Neural progenitor cell (in vitro differentiated cells): ENCODE measurements at regions not wholly inside any gene's neighbourhood (a gene's known extent, or its start where the extent isn't known, plus 50 kb on each side); places are given as distances from the start of the nearest gene placed in this dataset.

Experiments used
- DNase-seq: peaks from one replicate; pipeline ENCODE4 v3.0.0-alpha.2; 2016; ENCODE audit warnings: low spot score
- H2AFZ ChIP-seq: fragments of 200-600 bp; sonication (generic); replicated peaks from 2 replicates; pipeline ENCODE4 v1.6.1; 2016; ENCODE audit warnings: antibody characterized with exemption
- H3F3A ChIP-seq: fragments of 200-600 bp; sonication (generic); 2 replicates; pipeline ENCODE4 v1.6.1; 2016; ENCODE audit warnings: antibody characterized with exemption, low read depth
- H3K27ac ChIP-seq: fragments of 200-600 bp; sonication (generic); 2 replicates; pipeline ENCODE4 v1.5.1; 2016; ENCODE audit warnings: mild to moderate bottlenecking
- H3K27me3 ChIP-seq: fragments of 200-600 bp; sonication (generic); 2 replicates; pipeline ENCODE4 v1.6.1; 2016; ENCODE audit warnings: mild to moderate bottlenecking, moderate library complexity
- H3K36me3 ChIP-seq: fragments of 200-600 bp; sonication (generic); 2 replicates; pipeline ENCODE4 v1.5.1; 2016
- H3K4me1 ChIP-seq: fragments of 200-600 bp; sonication (generic); 2 replicates; pipeline ENCODE4 v1.6.1; 2016; ENCODE audit warnings: mixed run types
- H3K4me2 ChIP-seq: fragments of 200-600 bp; sonication (generic); 2 replicates; pipeline ENCODE4 v1.6.1; 2016
- H3K4me3 ChIP-seq: fragments of 200-600 bp; sonication (generic); 2 replicates; pipeline ENCODE4 v1.5.1; 2016
- H3K79me2 ChIP-seq: fragments of 200-600 bp; sonication (generic); 2 replicates; pipeline ENCODE4 v1.6.1; 2016; ENCODE audit warnings: low read depth
- H3K9ac ChIP-seq: fragments of 200-600 bp; sonication (generic); 2 replicates; pipeline ENCODE4 v1.6.1; 2016
- H3K9me3 ChIP-seq: fragments of 200-600 bp; sonication (generic); 2 replicates; pipeline ENCODE4 v1.5.1; 2016; ENCODE audit warnings: low read depth
- H4K20me1 ChIP-seq: fragments of 200-600 bp; sonication (generic); 2 replicates; pipeline ENCODE4 v1.6.1; 2016; ENCODE audit warnings: low read depth
- H3K27ac Mint-ChIP-seq: 3 replicates; pipeline ENCODE4 v1.8.0; 2021; ENCODE audit warnings: mixed read lengths
- H3K27me3 Mint-ChIP-seq: 2 replicates; pipeline ENCODE4 v1.8.0; 2022; ENCODE audit warnings: low read depth, mild to moderate bottlenecking, inconsistent platforms, moderate library complexity, mixed read lengths; ENCODE audit not compliant: insufficient read depth
- H3K36me3 Mint-ChIP-seq: 3 replicates; pipeline ENCODE4 v1.8.0; 2021; ENCODE audit warnings: mixed read lengths
- H3K4me1 Mint-ChIP-seq: 3 replicates; pipeline ENCODE4 v1.8.0; 2021; ENCODE audit warnings: mixed read lengths
- H3K4me3 Mint-ChIP-seq: 3 replicates; pipeline ENCODE4 v1.8.0; 2021; ENCODE audit warnings: mild to moderate bottlenecking, moderate library complexity, mixed read lengths
- H3K9me3 Mint-ChIP-seq: 3 replicates; pipeline ENCODE4 v1.8.0; 2020; ENCODE audit warnings: mixed read lengths
- EZH2 ChIP-seq: fragments of 200-600 bp; sonication (generic); IDR thresholded peaks from 2 replicates; pipeline ENCODE4 v1.6.1; 2017; ENCODE audit warnings: antibody characterized with exemption, mild to moderate bottlenecking, moderate library complexity
- EZH2phosphoT487 ChIP-seq: fragments of 200-600 bp; sonication (generic); IDR thresholded peaks from 2 replicates; pipeline ENCODE4 v1.6.1; 2017; ENCODE audit warnings: antibody characterized with exemption
- TF ChIP-seq, protein P1 (sequence below): fragments of 200-600 bp; sonication (generic); IDR thresholded peaks from 2 replicates; pipeline ENCODE4 v1.5.1; 2017; ENCODE audit warnings: antibody characterized with exemption, mild to moderate bottlenecking

DNA sequence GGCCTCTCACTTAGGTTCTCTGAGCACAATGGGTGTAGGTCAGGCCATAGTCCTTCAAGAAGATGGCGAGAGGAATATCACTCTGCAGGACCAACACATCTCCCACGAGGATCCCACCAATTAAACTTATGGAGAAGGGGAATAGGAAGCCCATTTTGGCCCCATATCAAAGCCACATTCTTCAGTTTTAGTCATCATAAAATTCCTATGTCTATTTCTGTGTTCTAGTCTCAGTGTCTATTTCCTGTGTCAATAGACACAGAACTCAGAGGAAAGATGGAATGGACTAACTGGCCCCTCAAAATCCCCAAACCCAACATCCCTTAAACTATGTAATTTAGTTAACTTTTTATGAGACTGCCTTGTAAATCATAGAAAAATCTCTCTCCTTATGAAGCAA, 216.8 kb downstream of the HACE1 start:
- TF ChIP-seq EZH2phosphoT487, result no peak
- TF ChIP-seq, protein P1, sequence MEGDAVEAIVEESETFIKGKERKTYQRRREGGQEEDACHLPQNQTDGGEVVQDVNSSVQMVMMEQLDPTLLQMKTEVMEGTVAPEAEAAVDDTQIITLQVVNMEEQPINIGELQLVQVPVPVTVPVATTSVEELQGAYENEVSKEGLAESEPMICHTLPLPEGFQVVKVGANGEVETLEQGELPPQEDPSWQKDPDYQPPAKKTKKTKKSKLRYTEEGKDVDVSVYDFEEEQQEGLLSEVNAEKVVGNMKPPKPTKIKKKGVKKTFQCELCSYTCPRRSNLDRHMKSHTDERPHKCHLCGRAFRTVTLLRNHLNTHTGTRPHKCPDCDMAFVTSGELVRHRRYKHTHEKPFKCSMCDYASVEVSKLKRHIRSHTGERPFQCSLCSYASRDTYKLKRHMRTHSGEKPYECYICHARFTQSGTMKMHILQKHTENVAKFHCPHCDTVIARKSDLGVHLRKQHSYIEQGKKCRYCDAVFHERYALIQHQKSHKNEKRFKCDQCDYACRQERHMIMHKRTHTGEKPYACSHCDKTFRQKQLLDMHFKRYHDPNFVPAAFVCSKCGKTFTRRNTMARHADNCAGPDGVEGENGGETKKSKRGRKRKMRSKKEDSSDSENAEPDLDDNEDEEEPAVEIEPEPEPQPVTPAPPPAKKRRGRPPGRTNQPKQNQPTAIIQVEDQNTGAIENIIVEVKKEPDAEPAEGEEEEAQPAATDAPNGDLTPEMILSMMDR, result no peak
- no peak for TF ChIP-seq EZH2
- H3K4me3 Mint-ChIP-seq, result no peak overlapping the region
- no peak overlapping the region for H3K4me3 ChIP-seq
- H3F3A ChIP-seq, result no peaks in the 10 kb centered on the region
- no peaks in the 10 kb centered on the region for H3K9me3 ChIP-seq
- no peaks in the 10 kb centered on the region for H3K27me3 Mint-ChIP-seq
- no peak overlapping the region for H3K27ac ChIP-seq
- H3K4me2 ChIP-seq, result no peak overlapping the region
- no peaks in the 10 kb centered on the region for H3K4me1 ChIP-seq
- no peaks in the 10 kb centered on the region for H3K79me2 ChIP-seq
- no peaks in the 10 kb centered on the region for H4K20me1 ChIP-seq
- no peak for DNase-seq
- no peaks in the 10 kb centered on the region for H3K27me3 ChIP-seq
- no peaks in the 10 kb centered on the region for H3K9me3 Mint-ChIP-seq
- H3K36me3 ChIP-seq, result no peaks in the 10 kb centered on the region
- H3K36me3 Mint-ChIP-seq, result no peaks in the 10 kb centered on the region
- H3K9ac ChIP-seq, result no peak overlapping the region
- H3K4me1 Mint-ChIP-seq, result peaks cover 3% of the 10 kb centered on the region
- H3K27ac Mint-ChIP-seq, result no peak overlapping the region
- no peak overlapping the region for H2AFZ ChIP-seq

DNA sequence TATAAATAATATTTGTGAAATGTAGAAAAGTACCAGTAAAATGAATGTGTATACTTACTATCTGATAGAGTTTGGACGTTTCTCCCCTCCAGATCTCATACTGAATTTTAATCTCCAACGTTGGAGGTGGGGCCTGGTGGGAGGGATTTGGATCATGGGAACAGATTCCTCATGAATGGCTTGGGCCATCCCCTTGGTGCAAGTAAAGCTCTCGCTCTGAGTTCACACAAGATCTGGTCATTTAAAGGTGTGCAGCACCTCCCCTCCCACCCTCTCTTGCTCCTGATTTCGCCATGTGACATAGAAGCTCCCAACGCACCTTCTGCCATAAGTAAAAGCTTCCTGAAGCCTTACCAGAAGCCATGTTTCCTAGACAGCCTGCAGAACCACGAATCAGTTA, 219.0 kb downstream of the HACE1 start:
- H3K4me3 ChIP-seq, result no peak overlapping the region
- no peaks in the 10 kb centered on the region for H3K36me3 ChIP-seq
- no peaks in the 10 kb centered on the region for H3K9me3 Mint-ChIP-seq
- H3K27me3 ChIP-seq, result no peaks in the 10 kb centered on the region
- no peaks in the 10 kb centered on the region for H3K79me2 ChIP-seq
- H3K4me2 ChIP-seq, result no peak overlapping the region
- H3K27ac ChIP-seq, result no peak overlapping the region
- TF ChIP-seq, protein P1, result no peak
- TF ChIP-seq EZH2 (no peak), EZH2phosphoT487 (no peak)
- H2AFZ ChIP-seq, result no peak overlapping the region
- H3K4me3 Mint-ChIP-seq, result no peak overlapping the region
- DNase-seq, result no peak
- H3K36me3 Mint-ChIP-seq, result no peaks in the 10 kb centered on the region
- H3F3A ChIP-seq, result no peaks in the 10 kb centered on the region
- H3K4me1 ChIP-seq, result no peaks in the 10 kb centered on the region
- H4K20me1 ChIP-seq, result no peaks in the 10 kb centered on the region
- peaks cover 3% of the 10 kb centered on the region for H3K4me1 Mint-ChIP-seq
- no peaks in the 10 kb centered on the region for H3K9me3 ChIP-seq
- H3K27me3 Mint-ChIP-seq, result no peaks in the 10 kb centered on the region
- H3K9ac ChIP-seq, result no peak overlapping the region
- no peak overlapping the region for H3K27ac Mint-ChIP-seq

DNA sequence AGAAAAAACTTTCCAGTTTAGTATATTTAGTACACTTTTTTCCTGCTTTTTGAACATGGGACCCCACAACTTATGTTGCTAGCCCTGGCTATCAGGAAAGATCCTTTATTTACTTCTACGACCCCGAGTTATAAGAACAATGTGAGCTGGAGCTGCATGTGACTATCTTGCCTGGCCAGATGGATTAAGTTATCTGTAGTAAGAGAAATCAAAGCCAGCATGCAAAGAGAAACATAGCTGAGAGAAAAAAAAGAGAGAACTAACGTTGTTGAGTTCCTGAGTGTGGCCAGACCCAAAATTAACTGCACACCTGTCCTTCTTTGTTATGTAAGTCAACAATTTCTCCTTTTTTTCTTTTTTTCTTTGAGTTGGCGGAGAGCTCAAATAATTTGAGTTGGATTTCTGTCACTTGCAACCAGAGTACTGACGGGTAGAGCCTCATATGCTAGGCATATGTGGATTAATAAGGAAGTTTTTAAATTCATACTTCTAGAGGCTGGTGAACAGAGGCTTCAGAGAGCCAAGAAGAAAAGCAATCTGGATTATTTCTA, 219.5 kb downstream of the HACE1 start:
- no peak overlapping the region for H3K27ac ChIP-seq
- no peak overlapping the region for H3K9ac ChIP-seq
- Mint-ChIP-seq H3K27me3 (no peaks in the 10 kb centered on the region), H3K4me1 (peaks cover 3% of the 10 kb centered on the region), H3K9me3 (no peaks in the 10 kb centered on the region), H3K27ac (no peak overlapping the region), H3K4me3 (no peak overlapping the region), H3K36me3 (no peaks in the 10 kb centered on the region)
- no peaks in the 10 kb centered on the region for H3K9me3 ChIP-seq
- H3K4me1 ChIP-seq, result no peaks in the 10 kb centered on the region
- TF ChIP-seq, protein P1, result no peak
- no peak for TF ChIP-seq EZH2
- TF ChIP-seq EZH2phosphoT487, result no peak
- no peak overlapping the region for H3K4me3 ChIP-seq
- no peak for DNase-seq
- H3K79me2 ChIP-seq, result no peaks in the 10 kb centered on the region
- no peaks in the 10 kb centered on the region for H3K36me3 ChIP-seq
- no peaks in the 10 kb centered on the region for H4K20me1 ChIP-seq
- no peaks in the 10 kb centered on the region for H3F3A ChIP-seq
- H3K4me2 ChIP-seq, result no peak overlapping the region
- H3K27me3 ChIP-seq, result no peaks in the 10 kb centered on the region
- H2AFZ ChIP-seq, result no peak overlapping the region
